ENCODE measurements at regions not wholly inside any gene's neighbourhood (a gene's known extent, or its start where the extent isn't known, plus 50 kb on each side); places are given as distances from the start of the nearest gene placed in this dataset.

DNA sequence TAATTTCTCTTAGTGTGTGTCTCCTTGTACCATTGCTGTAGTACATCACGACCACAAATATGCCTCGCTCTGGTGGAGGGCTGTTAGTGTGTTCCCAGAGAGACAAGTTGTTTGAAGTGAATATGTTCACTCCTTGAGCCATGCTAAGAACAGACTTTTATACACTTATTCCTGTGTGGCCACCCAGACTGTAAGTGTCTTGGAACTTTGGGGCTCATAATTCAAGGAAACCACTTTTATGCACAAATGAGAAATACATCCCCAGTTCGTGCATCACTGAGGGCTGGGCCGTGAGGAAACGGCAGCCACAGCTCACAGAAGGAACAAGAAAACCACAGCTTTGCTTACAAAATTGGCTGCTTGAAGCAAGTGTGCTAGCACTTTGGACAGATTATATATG lies 362.2 kb upstream of the DDHD1 start:
- no peak for TF ChIP-seq CTCF (IDR thresholded peaks at IDR 0.05)
- no peak for TF ChIP-seq EP300 (IDR thresholded peaks at IDR 0.05)
- no peak for TF ChIP-seq POLR2A (IDR thresholded peaks at IDR 0.05)

Measured in ovary (tissue), 3 donors.